SU-DHL-6 (cell line): ENCODE measurements at regions not wholly inside any gene's neighbourhood (a gene's known extent, or its start where the extent isn't known, plus 50 kb on each side); places are given as distances from the start of the nearest gene placed in this dataset.

Experiments used
- CTCF ChIP-seq: fragments of 200-600 bp; sonication (generic); IDR thresholded peaks from one replicate; pipeline ENCODE4 v1.5.1; 2017; ENCODE audit warnings: antibody characterized with exemption, mild to moderate bottlenecking, low read length, moderate library complexity; ENCODE audit not compliant: insufficient read depth, poor library complexity, severe bottlenecking
- EZH2phosphoT487 ChIP-seq: fragments of 200-600 bp; sonication (generic), shearing (Covaris generic); conservative IDR thresholded peaks from 2 replicates; pipeline ENCODE4 v1.6.1; 2018; ENCODE audit warnings: mild to moderate bottlenecking, antibody characterized with exemption, low read length, moderate library complexity, mixed read lengths

- TF ChIP-seq CTCF: no peak
- no peak for TF ChIP-seq EZH2phosphoT487
Observed at GRCh38 chr15:96412045-96412905, 81.8 kb downstream of the NR2F2 start.
